Endodermal cell (in vitro differentiated cells): ENCODE measurements at regions not wholly inside any gene's neighbourhood (a gene's known extent, or its start where the extent isn't known, plus 50 kb on each side); places are given as distances from the start of the nearest gene placed in this dataset.

Source experiments
- DNase-seq: peaks from one replicate; pipeline ENCODE4 v3.0.0-alpha.2; 2017
- H3K27ac ChIP-seq: 2 replicates; pipeline ENCODE4 v1.5.1; 2013; ENCODE audit warnings: mild to moderate bottlenecking, low read depth, low read length, moderate library complexity
- H3K27me3 ChIP-seq: 2 replicates; pipeline ENCODE4 v1.6.1; 2013; ENCODE audit warnings: mild to moderate bottlenecking, low read length, moderate library complexity; ENCODE audit not compliant: insufficient read depth, control insufficient read depth, poor library complexity, severe bottlenecking
- H3K36me3 ChIP-seq: 2 replicates; pipeline ENCODE4 v1.7.0; 2013; ENCODE audit warnings: mild to moderate bottlenecking, low read length, moderate library complexity; ENCODE audit not compliant: control insufficient read depth, insufficient read depth
- H3K4me1 ChIP-seq: one replicate; pipeline ENCODE4 v1.7.0; 2013; ENCODE audit warnings: low read length; ENCODE audit not compliant: control insufficient read depth, insufficient read depth
- H3K4me3 ChIP-seq: 2 replicates; pipeline ENCODE4 v1.5.1; 2013; ENCODE audit warnings: mild to moderate bottlenecking, low read length, moderate library complexity
- H3K9ac ChIP-seq: 2 replicates; pipeline ENCODE4 v1.6.1; 2013; ENCODE audit warnings: mild to moderate bottlenecking, low read length, moderate library complexity; ENCODE audit not compliant: poor library complexity, severe bottlenecking; ENCODE audit errors: extremely low read depth
- H3K9me3 ChIP-seq: 2 replicates; pipeline ENCODE4 v1.6.1; 2013; ENCODE audit warnings: mild to moderate bottlenecking, low read length, moderate library complexity; ENCODE audit not compliant: control insufficient read depth
- H3K27ac Mint-ChIP-seq: 2 replicates; pipeline ENCODE4 v1.8.0; 2020; ENCODE audit warnings: mixed read lengths
- H3K27me3 Mint-ChIP-seq: 2 replicates; pipeline ENCODE4 v1.8.0; 2021; ENCODE audit warnings: mild to moderate bottlenecking, mixed read lengths; ENCODE audit not compliant: insufficient read depth
- H3K36me3 Mint-ChIP-seq: 2 replicates; pipeline ENCODE4 v1.8.0; 2020; ENCODE audit warnings: low read depth, mixed read lengths
- H3K4me1 Mint-ChIP-seq: 2 replicates; pipeline ENCODE4 v1.8.0; 2020; ENCODE audit warnings: mixed read lengths
- H3K4me3 Mint-ChIP-seq: 2 replicates; pipeline ENCODE4 v1.8.0; 2020; ENCODE audit warnings: mild to moderate bottlenecking, moderate library complexity, mixed read lengths
- H3K9me3 Mint-ChIP-seq: 2 replicates; pipeline ENCODE4 v1.8.0; 2020; ENCODE audit warnings: mild to moderate bottlenecking, mixed read lengths
- WGBS, 2 experiments: methylation state at CpG; one replicate each; pipeline versions ENCODE4 v1.1.5 to v1.1.7; 2013; ENCODE audit warnings: missing lambda C conversion rate in 2 of 2, mixed read lengths in 1 of 2; ENCODE audit not compliant: insufficient coverage in 1 of 2, insufficient read length in 1 of 2; 5-methylcytosine and 5-hydroxymethylcytosine counted together
- TF ChIP-seq, protein P1 (sequence below): fragments of 200-600 bp; sonication (generic); conservative IDR thresholded peaks from 2 replicates; pipeline ENCODE4 v1.5.0; 2021; ENCODE audit warnings: antibody characterized with exemption, mild to moderate bottlenecking

DNA sequence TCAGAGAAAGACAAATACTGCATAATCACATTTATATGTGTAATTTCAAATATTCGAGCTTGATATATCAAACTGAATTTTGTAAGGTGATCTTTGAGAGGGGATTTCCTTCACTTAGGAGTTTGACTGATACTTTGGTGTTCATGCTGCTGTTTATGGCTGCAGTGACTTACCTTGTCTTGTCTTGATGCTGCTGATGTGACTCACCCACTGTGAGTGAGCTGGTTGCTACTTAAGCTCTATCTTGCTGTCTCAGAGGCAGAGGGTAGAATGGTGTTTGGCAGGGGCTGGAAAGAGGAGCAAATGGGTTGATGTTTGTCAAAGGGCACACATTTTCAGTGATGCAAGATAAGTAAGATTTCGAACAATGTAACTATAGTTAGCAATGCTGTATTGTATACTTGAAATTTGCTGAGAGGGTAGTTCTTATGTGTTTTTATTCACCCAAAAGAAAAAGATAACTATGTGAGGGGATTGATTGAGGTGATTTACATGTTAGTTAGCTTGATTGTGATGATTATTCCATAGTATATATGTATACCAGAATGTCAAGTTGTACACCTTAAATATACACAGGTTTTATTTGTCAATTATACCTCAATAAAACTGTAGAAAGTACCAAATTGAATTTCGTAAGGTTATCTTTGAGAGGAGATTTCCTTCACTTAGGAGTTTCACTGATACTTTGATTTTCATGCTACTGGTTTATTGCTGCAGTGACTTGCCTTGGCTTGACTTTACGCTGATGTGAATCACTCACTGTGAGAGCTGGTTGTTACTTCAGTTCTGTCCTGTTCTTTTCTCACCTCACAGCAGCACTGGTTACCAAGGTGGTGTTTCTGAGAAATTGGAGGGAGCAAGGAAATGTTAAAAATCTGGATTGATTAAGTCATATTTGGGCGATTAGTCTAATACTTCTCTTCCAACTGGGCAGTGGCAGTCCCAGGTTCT, 94.5 kb upstream of the SLC5A9 start:
- Histone ChIP-seq H3K4me1 (no peaks in the 10 kb centered on the region), H3K9ac (no peak overlapping the region), H3K9me3 (no peaks in the 10 kb centered on the region), H3K27ac (no peak overlapping the region), H3K4me3 (no peak overlapping the region), H3K27me3 (peaks cover 4% of the 10 kb centered on the region), H3K36me3 (no peaks in the 10 kb centered on the region)
- Mint-ChIP-seq H3K9me3 (peaks cover 10% of the 10 kb centered on the region), H3K4me1 (peaks cover 3% of the 10 kb centered on the region), H3K36me3 (peaks cover 22% of the 10 kb centered on the region), H3K27ac (no peak overlapping the region), H3K4me3 (no peak overlapping the region), H3K27me3 (peaks cover 3% of the 10 kb centered on the region)
- TF ChIP-seq, protein P1, sequence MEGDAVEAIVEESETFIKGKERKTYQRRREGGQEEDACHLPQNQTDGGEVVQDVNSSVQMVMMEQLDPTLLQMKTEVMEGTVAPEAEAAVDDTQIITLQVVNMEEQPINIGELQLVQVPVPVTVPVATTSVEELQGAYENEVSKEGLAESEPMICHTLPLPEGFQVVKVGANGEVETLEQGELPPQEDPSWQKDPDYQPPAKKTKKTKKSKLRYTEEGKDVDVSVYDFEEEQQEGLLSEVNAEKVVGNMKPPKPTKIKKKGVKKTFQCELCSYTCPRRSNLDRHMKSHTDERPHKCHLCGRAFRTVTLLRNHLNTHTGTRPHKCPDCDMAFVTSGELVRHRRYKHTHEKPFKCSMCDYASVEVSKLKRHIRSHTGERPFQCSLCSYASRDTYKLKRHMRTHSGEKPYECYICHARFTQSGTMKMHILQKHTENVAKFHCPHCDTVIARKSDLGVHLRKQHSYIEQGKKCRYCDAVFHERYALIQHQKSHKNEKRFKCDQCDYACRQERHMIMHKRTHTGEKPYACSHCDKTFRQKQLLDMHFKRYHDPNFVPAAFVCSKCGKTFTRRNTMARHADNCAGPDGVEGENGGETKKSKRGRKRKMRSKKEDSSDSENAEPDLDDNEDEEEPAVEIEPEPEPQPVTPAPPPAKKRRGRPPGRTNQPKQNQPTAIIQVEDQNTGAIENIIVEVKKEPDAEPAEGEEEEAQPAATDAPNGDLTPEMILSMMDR, result no peak
- DNase-seq, result no peak
- 93 to 98% methylated on average over 4 to 5 of the region's 5 CpGs for WGBS, 2 experiments

DNA sequence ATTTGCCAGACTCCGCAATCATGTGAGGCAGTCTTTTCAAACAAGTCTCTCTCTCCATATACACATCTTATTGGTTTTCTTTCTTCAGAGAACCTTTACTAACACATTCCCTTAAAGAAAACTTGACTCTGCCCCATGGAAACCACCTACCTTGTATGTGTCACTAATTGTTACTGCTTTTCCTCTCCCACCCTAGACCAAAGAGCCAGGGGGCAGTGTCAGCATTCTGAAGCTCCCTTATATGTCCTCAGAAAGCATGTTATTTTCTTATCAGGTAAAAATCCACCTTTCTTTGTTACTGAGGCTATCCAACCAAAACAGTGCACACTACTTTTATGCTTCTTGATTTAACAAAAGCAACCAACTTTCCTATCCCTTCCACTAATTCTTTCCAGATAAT, 98.9 kb upstream of the SLC5A9 start:
- Mint-ChIP-seq H3K4me3 (no peak overlapping the region), H3K36me3 (peaks cover 35% of the 10 kb centered on the region)

DNA sequence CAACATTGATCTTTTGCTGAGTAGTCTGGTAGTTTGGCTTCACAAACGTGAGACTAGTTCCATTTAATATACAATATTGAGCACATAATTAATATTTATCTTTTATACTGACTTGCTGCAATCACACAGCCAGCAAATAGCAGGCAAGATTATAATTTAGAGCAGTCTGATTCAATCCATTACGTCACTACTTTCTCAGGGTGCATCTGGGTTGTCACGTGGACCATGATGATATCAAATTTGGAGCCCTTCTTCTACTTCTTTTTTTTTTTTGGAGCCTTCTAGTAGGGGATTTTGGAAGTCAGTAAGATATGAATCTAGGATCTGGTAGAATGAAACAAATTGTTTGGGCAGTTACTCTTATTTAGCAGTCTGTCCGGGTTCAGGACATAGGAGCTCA, 100.6 kb upstream of the SLC5A9 start:
- no peaks in the 10 kb centered on the region for H3K27me3 ChIP-seq
- Mint-ChIP-seq H3K27ac (no peak overlapping the region), H3K36me3 (peaks cover 34% of the 10 kb centered on the region), H3K9me3 (peaks cover 6% of the 10 kb centered on the region), H3K4me3 (no peak overlapping the region), H3K4me1 (no peaks in the 10 kb centered on the region), H3K27me3 (no peaks in the 10 kb centered on the region)
- TF ChIP-seq, protein P1, result no peak
- peaks cover 8% of the 10 kb centered on the region for H3K9me3 ChIP-seq
- H3K4me1 ChIP-seq, result no peaks in the 10 kb centered on the region
- WGBS, 2 experiments, result 62 to 89% methylated on average over 2 to 3 of the region's 4 CpGs
- H3K27ac ChIP-seq, result no peak overlapping the region
- no peaks in the 10 kb centered on the region for H3K36me3 ChIP-seq
- DNase-seq, result no peak
- H3K9ac ChIP-seq, result no peak overlapping the region
- no peak overlapping the region for H3K4me3 ChIP-seq

More for the DNA sequence above, 98.9 kb upstream of the SLC5A9 start:
- H3K27ac Mint-ChIP-seq, result no peak overlapping the region
- H3K4me3 ChIP-seq, result no peak overlapping the region
- DNase-seq, result no peak
- no peaks in the 10 kb centered on the region for H3K36me3 ChIP-seq
- H3K27me3 ChIP-seq, result no peaks in the 10 kb centered on the region
- no peak overlapping the region for H3K27ac ChIP-seq
- H3K4me1 ChIP-seq, result no peaks in the 10 kb centered on the region
- no peaks in the 10 kb centered on the region for H3K9me3 ChIP-seq
- H3K9me3 Mint-ChIP-seq, result no peaks in the 10 kb centered on the region
- peaks cover 3% of the 10 kb centered on the region for H3K4me1 Mint-ChIP-seq
- 98 to 100% methylated on average over 1 of the region's 1 CpG for WGBS, 2 experiments
- no peak overlapping the region for H3K9ac ChIP-seq
- H3K27me3 Mint-ChIP-seq, result no peaks in the 10 kb centered on the region
- TF ChIP-seq, protein P1, result peak; percentile 61
